ENCODE measurements at regions not wholly inside any gene's neighbourhood (a gene's known extent, or its start where the extent isn't known, plus 50 kb on each side); places are given as distances from the start of the nearest gene placed in this dataset.
A peak's percentile ranks its signal among the peaks of the same experiment; 100 is the strongest.

- H2AK5ac ChIP-seq (ENCODE audit: low read depth, low read length): no peak overlapping the region
- H3K4me2 ChIP-seq (ENCODE audit: low read depth, low read length): no peak overlapping the region
- no peak overlapping the region for H2AK9ac ChIP-seq (replicated peaks; ENCODE audit: low read depth, low read length, poor library complexity)
- H4K5ac ChIP-seq (ENCODE audit: low read depth, low read length): no peak overlapping the region
- H3K9me1 ChIP-seq (ENCODE audit: insufficient read depth, low read length): no peaks in the 10 kb centered on the region
- no peak overlapping the region for H3K4me3 ChIP-seq (ENCODE audit: insufficient read depth, low read depth, low read length)
- ATAC-seq (ENCODE audit: low read depth) (no peak), DNase-seq (peak; percentile 7)
- H3K36me3 ChIP-seq (ENCODE audit: control insufficient read depth, insufficient read depth, low read length): no peaks in the 10 kb centered on the region
- no peak overlapping the region for H2BK20ac ChIP-seq (ENCODE audit: low read depth, low read length)
- H3K14ac ChIP-seq (replicated peaks; ENCODE audit: low read depth, low read length): no peak overlapping the region
- intact Hi-C loops (cut with micrococcal nuclease) (loop anchor here (1.0 to 10.0 kb wide), 2 partner anchors 93 to 926 kb away; no protein-coding TSS in a partner anchor), in situ Hi-C loops (cut with MboI; ENCODE audit: low sequenced_read_pairs) (no loop called here), dilution Hi-C loops (cut with HindIII; ENCODE audit: low sequenced_read_pairs, unreplicated experiment) (no loop called here)
- no peak overlapping the region for H3K27ac ChIP-seq (ENCODE audit: insufficient read depth, low read length)
- H3K4ac ChIP-seq (ENCODE audit: low read depth, low read length): no peak overlapping the region
- H3K9me3 ChIP-seq (ENCODE audit: control insufficient read depth, insufficient read depth, low read length): no peaks in the 10 kb centered on the region
- CTCF ChIA-PET: interaction anchor here (0.6 kb wide), 1 partner anchor 316 kb away, joined by 4 read pairs; no protein-coding TSS in a partner anchor
- H2AFZ ChIP-seq (replicated peaks; ENCODE audit: low read length, poor library complexity): peak overlapping the region; percentile 37
- no peaks in the 10 kb centered on the region for H3K4me1 ChIP-seq (ENCODE audit: control insufficient read depth, insufficient read depth, low read length)
- no peak overlapping the region for H2BK120ac ChIP-seq (ENCODE audit: low read depth, low read length)
- no peak overlapping the region for H3K56ac ChIP-seq (ENCODE audit: extremely low read depth, insufficient read depth, low read length)
- H3K9ac ChIP-seq (ENCODE audit: low read depth, low read length): no peak overlapping the region
- POLR2A ChIA-PET (ENCODE audit: unreplicated experiment): no interaction called here
- H3K79me1 ChIP-seq (ENCODE audit: low read depth in 1 of 2, low read length in 2 of 2): no peaks in the 10 kb centered on the region
- H3K27me3 ChIP-seq (ENCODE audit: control insufficient read depth, insufficient read depth, low read length): no peaks in the 10 kb centered on the region
- no peaks in the 10 kb centered on the region for H4K20me1 ChIP-seq (ENCODE audit: insufficient read depth, low read length)
- H3K23ac ChIP-seq (ENCODE audit: low read depth, low read length): no peak overlapping the region
- H3K18ac ChIP-seq (ENCODE audit: low read depth, low read length): no peak overlapping the region
- no peak overlapping the region for H2BK15ac ChIP-seq (ENCODE audit: low read depth, low read length)
- no TSS peak for BruUV-seq (replicated peaks)
- H4K91ac ChIP-seq (ENCODE audit: insufficient read depth, low read depth, low read length): no peak overlapping the region
- no CpG with 5 or more reads among the region's 5 CpGs for WGBS, 2 experiments (ENCODE audit: extremely low coverage in 2 of 2, insufficient read length in 1 of 2)
- H2BK5ac ChIP-seq (ENCODE audit: low read depth, low read length, poor library complexity, severe bottlenecking): no peak overlapping the region
- no peak for TF ChIP-seq FOS (IDR thresholded peaks at IDR 0.05; ENCODE audit: low read depth, low read length)
- peak; percentile 32 for TF ChIP-seq RAD21 (IDR thresholded peaks at IDR 0.05; ENCODE audit: low read length)
- no peak for TF ChIP-seq ELK1 (IDR thresholded peaks at IDR 0.05; ENCODE audit: borderline replicate concordance, low read depth, low read length)
- peak; percentile 22; the same call in 1 of the 2 replicates for TF ChIP-seq CTCF (conservative IDR thresholded peaks at IDR 0.05; ENCODE audit: low read depth, low read length)
- TF ChIP-seq SMC3 (IDR thresholded peaks at IDR 0.05; ENCODE audit: low read depth, low read length): peak; percentile 31
- no peak overlapping the region for H4K8ac ChIP-seq (ENCODE audit: low read depth in 2 of 2, low read length in 2 of 2)
These were observed 109.3 kb downstream of the ATPSCKMT start for GRCh38 chr5:10140195-10140973.

All from IMR-90 (cell line).